ENCODE measurements at regions not wholly inside any gene's neighbourhood (a gene's known extent, or its start where the extent isn't known, plus 50 kb on each side); places are given as distances from the start of the nearest gene placed in this dataset.

GRCh38 chr7:91343420-91343960 lies 79.3 kb downstream of the FZD1 start:
- TF ChIP-seq CTCF (tag by site-specific recombination; IDR thresholded peaks at IDR 0.05): no peak
- TF ChIP-seq ZNF768 (tag by site-specific recombination; IDR thresholded peaks at IDR 0.05): no peak
